HCT116 (cell line): ENCODE measurements at regions not wholly inside any gene's neighbourhood (a gene's known extent, or its start where the extent isn't known, plus 50 kb on each side); places are given as distances from the start of the nearest gene placed in this dataset.

ENCODE experiments used
- ATAC-seq: fragments of 200-7000 bp; cut with Tn5 transposase; 2 replicates; pipeline ENCODE4 v1.9.1; 2020; ENCODE audit warnings: mild to moderate bottlenecking, moderate library complexity
- BruUV-seq: library from RNA; stranded (reverse); fragments of 400-500 nt; replicated peaks from 2 replicates; lab custom pipeline; 2021; lab: Mats Ljungman, UMichigan
- CTCF ChIA-PET: fragments of 300-600 bp; sonication (Branson Sonifier 250); formaldehyde crosslinking; loops from one replicate; lab custom pipeline; 2021; ENCODE audit warnings: antibody characterized with exemption; lab: Charles Lee
- POLR2A ChIA-PET: fragments of 300-600, 350-600 bp; sonication (Branson Sonifier 250); formaldehyde crosslinking; loops from one replicate; lab custom pipeline; 2021; ENCODE audit warnings: antibody characterized with exemption; lab: Charles Lee
- RAD21 ChIA-PET, 2 experiments: fragments of 300-600 bp; sonication (Branson Sonifier 250); formaldehyde crosslinking; loops; one replicate each; lab custom pipeline; 2023; ENCODE audit warnings: low total read pairs in 2 of 2; ENCODE audit not compliant: uncharacterized antibody in 2 of 2, unreplicated experiment in 2 of 2, low non-redundant PET in 1 of 2; lab: Charles Lee
- DNase-seq: peaks from one replicate; pipeline ENCODE4 v3.0.0-alpha.2; 2010; ENCODE audit warnings: low read depth, low spot score
- H2AFZ ChIP-seq: fragments of 200-600 bp; shearing (Covaris generic), sonication (generic); 2 replicates; pipeline ENCODE4 v1.6.1; 2017; ENCODE audit warnings: low read depth, mixed run types, mixed read lengths, antibody characterized with exemption, low read length; ENCODE audit not compliant: poor library complexity, severe bottlenecking
- H3K27ac ChIP-seq: 2 replicates; pipeline ENCODE4 v1.5.1; 2012; ENCODE audit warnings: low read depth, low read length
- H3K27me3 ChIP-seq: fragments of 200-600 bp; sonication (generic); 2 replicates; pipeline ENCODE4 v1.6.1; 2016; ENCODE audit warnings: mixed run types, low read length, mixed read lengths; ENCODE audit not compliant: insufficient read depth
- H3K36me3 ChIP-seq, 2 experiments: fragments of 200-500 bp in 1 of 2; fragments of 200-600 bp in 1 of 2; sonication (Bioruptor generic) in 1 of 2; sonication (generic) in 1 of 2; 2 replicates each; pipeline versions ENCODE4 v1.5.1 to v1.6.1; 2014 to 2016; ENCODE audit warnings: low read length in 2 of 2, inconsistent platforms in 1 of 2, mixed read lengths in 1 of 2, mixed run types in 1 of 2; ENCODE audit not compliant: insufficient read depth in 2 of 2, control insufficient read depth in 1 of 2
- H3K4me1 ChIP-seq, 2 experiments: fragments of 200-600 bp in 1 of 2; sonication (generic) in 1 of 2; 2 replicates each; pipeline versions ENCODE4 v1.5.1 to v1.6.1; 2012 to 2017; ENCODE audit warnings: low read length in 2 of 2, inconsistent platforms in 1 of 2, mild to moderate bottlenecking in 1 of 2, mixed read lengths in 1 of 2, mixed run types in 1 of 2, moderate library complexity in 1 of 2; ENCODE audit not compliant: insufficient read depth in 2 of 2, control insufficient read depth in 1 of 2
- H3K4me2 ChIP-seq: fragments of 200-600 bp; sonication (generic); 2 replicates; pipeline ENCODE4 v1.6.1; 2017; ENCODE audit warnings: mixed run types, low read length, mixed read lengths
- H3K4me3 ChIP-seq, 2 experiments: fragments of 200-600 bp in 1 of 2; sonication (generic) in 1 of 2; replicated peaks in 1 of 2; 2 replicates each; pipeline ENCODE4 v1.5.1; 2011 to 2016; ENCODE audit warnings: low read length in 2 of 2, control low read depth in 1 of 2, low read depth in 1 of 2, mild to moderate bottlenecking in 1 of 2, mixed read lengths in 1 of 2, mixed run types in 1 of 2
- H3K79me2 ChIP-seq: fragments of 200-600 bp; sonication (generic); 2 replicates; pipeline ENCODE4 v1.6.1; 2017; ENCODE audit warnings: mild to moderate bottlenecking, mixed run types, low read length, moderate library complexity, mixed read lengths; ENCODE audit not compliant: insufficient read depth
- H3K9ac ChIP-seq: fragments of 200-600 bp; sonication (generic); 2 replicates; pipeline ENCODE4 v1.6.1; 2016; ENCODE audit warnings: low read length, mixed read lengths
- H3K9me2 ChIP-seq: fragments of 200-600 bp; sonication (generic), shearing (Covaris generic); 2 replicates; pipeline ENCODE4 v1.6.1; 2017; ENCODE audit warnings: mixed run types, mild to moderate bottlenecking, moderate library complexity; ENCODE audit not compliant: insufficient read depth
- H3K9me3 ChIP-seq, 2 experiments: fragments of 200-500 bp in 1 of 2; fragments of 200-600 bp in 1 of 2; sonication (Bioruptor generic) in 1 of 2; sonication (generic) in 1 of 2; 2 replicates each; pipeline ENCODE4 v1.6.1; 2014 to 2017; ENCODE audit warnings: low read length in 2 of 2, mixed read lengths in 2 of 2, inconsistent platforms in 1 of 2, low read depth in 1 of 2, mild to moderate bottlenecking in 1 of 2, mixed run types in 1 of 2, moderate library complexity in 1 of 2; ENCODE audit not compliant: control insufficient read depth in 1 of 2, insufficient read depth in 1 of 2
- H4K20me1 ChIP-seq: fragments of 200-600 bp; sonication (generic), shearing (Covaris generic); 2 replicates; pipeline ENCODE4 v1.6.1; 2017; ENCODE audit warnings: mixed run types, mild to moderate bottlenecking, moderate library complexity; ENCODE audit not compliant: insufficient read depth
- ATF3 ChIP-seq: IDR thresholded peaks from 2 replicates; pipeline ENCODE4 v1.6.1; 2012
- CEBPB ChIP-seq: IDR thresholded peaks from 2 replicates; pipeline ENCODE4 v1.6.1; 2012; ENCODE audit warnings: low read depth
- CTCF ChIP-seq, 3 experiments: fragments of 200-600 bp in 1 of 3; sonication (generic) in 1 of 3; IDR thresholded peaks in 2 of 3; conservative IDR thresholded peaks in 1 of 3; 2 replicates each; pipeline ENCODE4 v1.5.1; 2012 to 2017; ENCODE audit warnings: low read depth in 2 of 3, low read length in 2 of 3, antibody characterized with exemption in 1 of 3, borderline replicate concordance in 1 of 3, control low read depth in 1 of 3, mild to moderate bottlenecking in 1 of 3, mixed read lengths in 1 of 3, mixed run types in 1 of 3, moderate library complexity in 1 of 3; ENCODE audit not compliant: insufficient read depth in 1 of 3
- EGR1 ChIP-seq: IDR thresholded peaks from 2 replicates; pipeline ENCODE4 v1.6.1; 2012; ENCODE audit warnings: low read depth
- EZH2 ChIP-seq: fragments of 200-600 bp; sonication (generic); IDR thresholded peaks from 2 replicates; pipeline ENCODE4 v1.6.1; 2017; ENCODE audit warnings: antibody characterized with exemption, mixed run types
- EZH2phosphoT487 ChIP-seq: fragments of 200-600 bp; IDR thresholded peaks from 2 replicates; pipeline ENCODE4 v1.6.1; 2018; ENCODE audit warnings: antibody characterized with exemption, borderline replicate concordance
- FOSL1 ChIP-seq: IDR thresholded peaks from 2 replicates; pipeline ENCODE4 v1.6.1; 2012; ENCODE audit warnings: low read depth
- JUND ChIP-seq: IDR thresholded peaks from 2 replicates; pipeline ENCODE4 v1.6.1; 2012
- POLR2AphosphoS5 ChIP-seq: IDR thresholded peaks from 2 replicates; pipeline ENCODE4 v1.6.1; 2011; ENCODE audit warnings: mild to moderate bottlenecking, low read depth, low read length, moderate library complexity
- RAD21 ChIP-seq: IDR thresholded peaks from 2 replicates; pipeline ENCODE4 v1.6.1; 2012; ENCODE audit warnings: low read depth, mild to moderate bottlenecking
- REST ChIP-seq: IDR thresholded peaks from 2 replicates; pipeline ENCODE4 v1.6.1; 2012; ENCODE audit warnings: low read depth
- SIN3A ChIP-seq: IDR thresholded peaks from 2 replicates; pipeline ENCODE4 v1.6.1; 2012; ENCODE audit warnings: low read depth
- SP1 ChIP-seq: IDR thresholded peaks from 2 replicates; pipeline ENCODE4 v1.6.1; 2012; ENCODE audit warnings: low read depth
- SRF ChIP-seq: IDR thresholded peaks from 2 replicates; pipeline ENCODE4 v1.6.1; 2012; ENCODE audit warnings: low read depth
- YY1 ChIP-seq: IDR thresholded peaks from 2 replicates; pipeline ENCODE4 v1.6.1; 2011; ENCODE audit warnings: low read length, low read depth, moderate library complexity, mild to moderate bottlenecking; ENCODE audit not compliant: insufficient replicate concordance; ENCODE audit errors: extremely low read depth
- ZBTB33 ChIP-seq: IDR thresholded peaks from 2 replicates; pipeline ENCODE4 v1.6.1; 2011; ENCODE audit warnings: mild to moderate bottlenecking, low read length, moderate library complexity; ENCODE audit not compliant: insufficient replicate concordance; ENCODE audit errors: extremely low read depth
- ZFX ChIP-seq: fragments of 450-650 bp; IDR thresholded peaks from 2 replicates; pipeline ENCODE4 v1.6.1; 2017
- ZNF274 ChIP-seq: fragments of 200-500 bp; sonication (Bioruptor generic); IDR thresholded peaks from 2 replicates; pipeline ENCODE4 v1.6.1; 2014; ENCODE audit warnings: mild to moderate bottlenecking, low read depth, low read length, inconsistent platforms
- intact Hi-C: fragments of 100-400 bp; cut with micrococcal nuclease; formaldehyde crosslinking; loops from 2 replicates; pipeline ENCODE4 v1.10.0; 2022

GRCh38 chr10:131013281-131013912 is 298.1 kb downstream of the TCERG1L start:
- H3K9ac ChIP-seq = no peak overlapping the region
- no peak overlapping the region for H3K4me3 ChIP-seq
- H3K4me1 ChIP-seq = no peaks in the 10 kb centered on the region
- H3K27me3 ChIP-seq = no peaks in the 10 kb centered on the region
- H3K4me2 ChIP-seq = no peak overlapping the region
- DNase-seq = no peak
- no peaks in the 10 kb centered on the region for H3K9me2 ChIP-seq
- ATAC-seq = no peak
- H2AFZ ChIP-seq = no peak overlapping the region
- no peak overlapping the region for H3K27ac ChIP-seq
- H3K79me2 ChIP-seq = no peaks in the 10 kb centered on the region
- intact Hi-C loops = no loop called here
- H3K36me3 ChIP-seq = no peaks in the 10 kb centered on the region
- no TSS peak for BruUV-seq
- TF ChIP-seq REST = no peak
- no peak for TF ChIP-seq SRF
- TF ChIP-seq ZFX = no peak
- no peak for TF ChIP-seq ATF3
- no peak for TF ChIP-seq JUND
- TF ChIP-seq FOSL1 = no peak
- TF ChIP-seq EZH2 = no peak
- TF ChIP-seq EZH2phosphoT487 = no peak
- TF ChIP-seq ZBTB33 = no peak
- no peak for TF ChIP-seq CEBPB
- no peak for TF ChIP-seq CTCF (IDR thresholded peaks at IDR 0.05 in 2 of 3, conservative IDR thresholded peaks at IDR 0.05 in 1 of 3; ENCODE audit: borderline replicate concordance in 1 of 3, insufficient read depth in 1 of 3, low read depth in 2 of 3, low read length in 2 of 3)
- no peak for TF ChIP-seq SIN3A
- no peak for TF ChIP-seq EGR1
- TF ChIP-seq ZNF274 = no peak
- TF ChIP-seq POLR2AphosphoS5 = no peak
- TF ChIP-seq YY1 = no peak
- TF ChIP-seq RAD21 = no peak
- TF ChIP-seq SP1 = no peak
- H4K20me1 ChIP-seq = no peaks in the 10 kb centered on the region
- ChIA-PET RAD21 (no interaction called here), CTCF (no interaction called here), POLR2A (no interaction called here)
- no peaks in the 10 kb centered on the region for H3K9me3 ChIP-seq
